Neuronal stem cell (in vitro differentiated cells): ENCODE measurements at regions not wholly inside any gene's neighbourhood (a gene's known extent, or its start where the extent isn't known, plus 50 kb on each side); places are given as distances from the start of the nearest gene placed in this dataset.

Experiments
- DNase-seq: peaks from one replicate; pipeline ENCODE4 v3.0.0-alpha.2; 2013; ENCODE audit warnings: low spot score
- H2AFZ ChIP-seq: one replicate; pipeline ENCODE4 v1.6.1; 2013; ENCODE audit warnings: mild to moderate bottlenecking, low read length, inconsistent platforms
- H2AK5ac ChIP-seq: 2 replicates; pipeline ENCODE4 v1.6.1; 2013; ENCODE audit warnings: low read depth, mild to moderate bottlenecking, inconsistent platforms, low read length, moderate library complexity, mixed read lengths
- H2BK120ac ChIP-seq: 2 replicates; pipeline ENCODE4 v1.6.1; 2013; ENCODE audit warnings: low read depth, mild to moderate bottlenecking, inconsistent platforms, low read length, moderate library complexity, mixed read lengths
- H2BK12ac ChIP-seq: one replicate; pipeline ENCODE4 v1.6.1; 2013; ENCODE audit warnings: low read length, inconsistent platforms
- H2BK15ac ChIP-seq: 2 replicates; pipeline ENCODE4 v1.6.1; 2013; ENCODE audit warnings: mild to moderate bottlenecking, low read length, inconsistent platforms, mixed read lengths
- H2BK5ac ChIP-seq: one replicate; pipeline ENCODE4 v1.6.1; 2013; ENCODE audit warnings: inconsistent platforms, mild to moderate bottlenecking, low read length, moderate library complexity
- H3K14ac ChIP-seq: one replicate; pipeline ENCODE4 v1.6.1; 2013; ENCODE audit warnings: low read length, inconsistent platforms
- H3K18ac ChIP-seq: 2 replicates; pipeline ENCODE4 v1.6.1; 2013; ENCODE audit warnings: low read length, inconsistent platforms
- H3K23ac ChIP-seq: 2 replicates; pipeline ENCODE4 v1.6.1; 2013; ENCODE audit warnings: low read depth, mild to moderate bottlenecking, mixed read lengths, low read length, inconsistent platforms; ENCODE audit not compliant: poor library complexity
- H3K27ac ChIP-seq: replicated peaks from 3 replicates; pipeline ENCODE4 v1.5.1; 2013; ENCODE audit warnings: low read length, inconsistent platforms
- H3K27me3 ChIP-seq, 3 experiments: 2 replicates each; pipeline ENCODE4 v1.6.1; 2013; ENCODE audit warnings: low read length in 3 of 3, mild to moderate bottlenecking in 2 of 3, inconsistent platforms in 1 of 3, low read depth in 1 of 3, mixed read lengths in 1 of 3, moderate library complexity in 1 of 3; ENCODE audit not compliant: control insufficient read depth in 3 of 3, insufficient read depth in 3 of 3
- H3K36me3 ChIP-seq, 2 donors: replicated peaks in 1 of 2; 2 replicates each; pipeline ENCODE4 v1.6.1; 2013; ENCODE audit warnings: low read length in 2 of 2; ENCODE audit not compliant: control insufficient read depth in 2 of 2, insufficient read depth in 2 of 2
- H3K4ac ChIP-seq: 2 replicates; pipeline ENCODE4 v1.6.1; 2013; ENCODE audit warnings: inconsistent platforms, mild to moderate bottlenecking, low read length, moderate library complexity
- H3K4me1 ChIP-seq, 2 donors: 1 replicate in 1 of 2; 2 replicates in 1 of 2; pipeline ENCODE4 v1.6.1; 2013; ENCODE audit warnings: low read length in 2 of 2, low read depth in 1 of 2; ENCODE audit not compliant: control insufficient read depth in 2 of 2, insufficient read depth in 1 of 2
- H3K4me2 ChIP-seq: one replicate; pipeline ENCODE4 v1.6.1; 2013; ENCODE audit warnings: mild to moderate bottlenecking, low read length, inconsistent platforms; ENCODE audit not compliant: insufficient read depth, poor library complexity, severe bottlenecking
- H3K4me3 ChIP-seq, 2 donors: 2 replicates each; pipeline ENCODE4 v1.5.1; 2013; ENCODE audit warnings: low read length in 2 of 2, mild to moderate bottlenecking in 2 of 2, inconsistent platforms in 1 of 2, moderate library complexity in 1 of 2
- H3K79me1 ChIP-seq: one replicate; pipeline ENCODE4 v1.6.1; 2013; ENCODE audit warnings: low read depth, mild to moderate bottlenecking, inconsistent platforms, low read length, moderate library complexity
- H3K9ac ChIP-seq: one replicate; pipeline ENCODE4 v1.6.1; 2013; ENCODE audit warnings: mild to moderate bottlenecking, low read depth, low read length, inconsistent platforms; ENCODE audit not compliant: poor library complexity
- H3K9me3 ChIP-seq, 2 donors: replicated peaks in 1 of 2; 2 replicates each; pipeline versions ENCODE3 to v1.6.1; 2013; ENCODE audit warnings: low read length in 2 of 2, mild to moderate bottlenecking in 2 of 2, inconsistent platforms in 1 of 2, low read depth in 1 of 2, mixed read lengths in 1 of 2, moderate library complexity in 1 of 2; ENCODE audit not compliant: control insufficient read depth in 2 of 2, insufficient read depth in 1 of 2
- H4K8ac ChIP-seq: one replicate; pipeline ENCODE4 v1.6.1; 2013; ENCODE audit warnings: low read depth, mild to moderate bottlenecking, inconsistent platforms, low read length, moderate library complexity
- H4K91ac ChIP-seq: one replicate; pipeline ENCODE4 v1.6.1; 2013; ENCODE audit warnings: low read length, low read depth, mild to moderate bottlenecking, inconsistent platforms; ENCODE audit not compliant: poor library complexity
- WGBS, 2 donors: extraction: QIAGEN DNeasy Blood & Tissue Kit; methylation state at CpG; one replicate each; pipeline ENCODE4 v1.1.7; 2013; ENCODE audit warnings: missing lambda C conversion rate in 2 of 2, mixed read lengths in 1 of 2; ENCODE audit not compliant: insufficient read length in 2 of 2, insufficient replicate concordance in 1 of 2; ENCODE audit errors: extremely low coverage in 2 of 2; 5-methylcytosine and 5-hydroxymethylcytosine counted together

- no peak overlapping the region for H2BK120ac ChIP-seq
Measured at GRCh38 chr9:113748135-113748534, 128.0 kb upstream of the ZNF618 start.

GRCh38 chr9:113753398-113754119 is 122.5 kb upstream of the ZNF618 start:
- no peak overlapping the region for H2BK12ac ChIP-seq
- no peak for DNase-seq

More at GRCh38 chr9:113748135-113748534, 128.0 kb upstream of the ZNF618 start:
- Histone ChIP-seq H3K27me3 (no peaks in the 10 kb centered on the region), H3K4ac (no peak overlapping the region), H3K23ac (no peak overlapping the region), H2AK5ac (no peak overlapping the region), H3K79me1 (no peaks in the 10 kb centered on the region), H4K91ac (no peak overlapping the region), H2BK12ac (no peak overlapping the region), H3K4me3 (no peak overlapping the region), H3K9me3 (no peaks in the 10 kb centered on the region), H2AFZ (no peak overlapping the region), H3K4me2 (no peak overlapping the region), H3K18ac (no peak overlapping the region), H3K27ac (no peak overlapping the region), H2BK15ac (no peak overlapping the region), H4K8ac (no peak overlapping the region), H3K4me1 (no peaks in the 10 kb centered on the region), H3K14ac (no peak overlapping the region), H2BK5ac (no peak overlapping the region), H3K36me3 (no peaks in the 10 kb centered on the region), H3K9ac (no peak overlapping the region)
- DNase-seq = no peak

GRCh38 chr9:113754739-113755138 is 121.4 kb upstream of the ZNF618 start:
- Histone ChIP-seq H3K18ac (no peak overlapping the region), H3K9me3 (peaks cover 0 to 5% of the 10 kb centered on the region in 2 donors), H2BK12ac (no peak overlapping the region), H3K4ac (no peak overlapping the region), H3K4me3 (no peak overlapping the region), H4K91ac (no peak overlapping the region), H3K14ac (no peak overlapping the region), H2BK120ac (no peak overlapping the region), H3K27me3 (peaks cover 0 to 10% (median 3%) of the 10 kb centered on the region in 3 experiments), H3K23ac (no peak overlapping the region), H4K8ac (no peak overlapping the region), H2AFZ (no peak overlapping the region), H2BK15ac (no peak overlapping the region), H3K4me2 (no peak overlapping the region), H2BK5ac (no peak overlapping the region), H3K4me1 (peaks cover 2 to 12% of the 10 kb centered on the region in 2 donors), H2AK5ac (no peak overlapping the region), H3K27ac (no peak overlapping the region), H3K79me1 (no peaks in the 10 kb centered on the region), H3K9ac (no peak overlapping the region), H3K36me3 (no peaks in the 10 kb centered on the region)
- WGBS, 2 donors = no CpG with 5 or more reads among the region's 2 CpGs
- DNase-seq = no peak

More at GRCh38 chr9:113753398-113754119, 122.5 kb upstream of the ZNF618 start:
- Histone ChIP-seq H4K91ac (no peak overlapping the region), H3K36me3 (no peaks in the 10 kb centered on the region), H2BK120ac (no peak overlapping the region), H2BK5ac (no peak overlapping the region), H3K27me3 (peaks cover 0 to 10% (median 0%) of the 10 kb centered on the region in 3 experiments), H2AFZ (no peak overlapping the region), H3K4me3 (no peak overlapping the region), H3K18ac (no peak overlapping the region), H2AK5ac (no peak overlapping the region), H4K8ac (no peak overlapping the region), H3K4me1 (peaks cover 2 to 12% of the 10 kb centered on the region in 2 donors), H3K14ac (no peak overlapping the region), H3K4ac (no peak overlapping the region), H3K79me1 (no peaks in the 10 kb centered on the region), H3K23ac (no peak overlapping the region), H3K9ac (no peak overlapping the region), H3K27ac (no peak overlapping the region), H3K9me3 (no peaks in the 10 kb centered on the region), H3K4me2 (no peak overlapping the region), H2BK15ac (no peak overlapping the region)
- no CpG with 5 or more reads among the region's 7 CpGs for WGBS, 2 donors

- DNase-seq = no peak
- Histone ChIP-seq H3K27ac (no peak overlapping the region), H3K9me3 (peaks cover 0 to 5% of the 10 kb centered on the region in 2 donors), H3K4ac (no peak overlapping the region), H4K8ac (no peak overlapping the region), H3K79me1 (no peaks in the 10 kb centered on the region), H2BK120ac (no peak overlapping the region), H4K91ac (no peak overlapping the region), H3K9ac (no peak overlapping the region), H3K4me1 (peaks cover 2 to 12% of the 10 kb centered on the region in 2 donors), H3K14ac (no peak overlapping the region), H2BK15ac (no peak overlapping the region), H2BK5ac (no peak overlapping the region), H2BK12ac (no peak overlapping the region), H3K4me3 (no peak overlapping the region), H3K4me2 (no peak overlapping the region), H3K36me3 (no peaks in the 10 kb centered on the region), H2AFZ (no peak overlapping the region), H3K18ac (no peak overlapping the region), H3K27me3 (peaks cover 0 to 10% (median 3%) of the 10 kb centered on the region in 3 experiments), H2AK5ac (no peak overlapping the region), H3K23ac (no peak overlapping the region)
- no CpG with 5 or more reads among the region's 4 CpGs for whole genome bisulfite sequencing, 2 donors
Measured at GRCh38 chr9:113755433-113755832, 120.7 kb upstream of the ZNF618 start.
